Stimulated activated naive CD4-positive, alpha-beta T cell treated with Interleukin-2 at 50 U/mL for 16 hours (primary cell): ENCODE measurements at regions not wholly inside any gene's neighbourhood (a gene's known extent, or its start where the extent isn't known, plus 50 kb on each side); places are given as distances from the start of the nearest gene placed in this dataset.

Experiments
- DNase-seq: peaks from one replicate; lab custom pipeline; 2025; lab: John Stamatoyannopoulos, UW

DNA sequence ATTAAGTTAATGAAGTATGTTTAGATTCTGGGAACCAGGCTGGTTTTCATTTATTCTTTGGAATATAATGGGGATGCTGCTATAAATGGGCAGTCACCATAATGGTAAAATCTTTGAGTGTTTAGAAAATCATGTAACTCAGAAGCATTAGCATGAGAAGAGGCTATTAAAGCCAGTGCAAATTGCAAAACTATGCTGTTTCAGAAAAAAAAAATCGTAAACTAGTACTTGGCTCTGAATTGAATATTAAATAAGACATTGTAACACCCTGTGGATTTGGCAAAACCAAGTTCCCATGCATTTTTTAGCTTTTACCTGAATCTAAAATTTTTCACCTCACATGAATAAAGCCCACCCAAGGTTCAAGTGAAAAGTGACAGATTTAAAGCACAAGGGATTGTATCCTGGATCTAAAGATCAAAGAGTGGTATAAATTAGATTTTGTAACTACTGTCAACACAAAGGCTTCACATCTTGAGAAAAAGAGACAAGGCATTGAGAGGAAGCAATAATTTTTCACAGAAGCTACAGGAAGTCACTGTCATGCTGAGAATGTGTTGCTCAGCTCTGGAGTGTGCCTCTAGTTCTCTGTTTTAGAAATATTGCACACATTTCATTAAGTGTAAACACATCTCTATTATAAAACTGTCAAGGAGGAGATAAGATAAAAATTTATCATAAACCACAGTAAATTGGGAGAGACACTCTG, 142.2 kb downstream of the ABCA8 start:
- no peak for DNase-seq

- DNase-seq: no peak
These were observed 146.0 kb downstream of the ABCA8 start for GRCh38 chr17:68809148-68809547.

DNA sequence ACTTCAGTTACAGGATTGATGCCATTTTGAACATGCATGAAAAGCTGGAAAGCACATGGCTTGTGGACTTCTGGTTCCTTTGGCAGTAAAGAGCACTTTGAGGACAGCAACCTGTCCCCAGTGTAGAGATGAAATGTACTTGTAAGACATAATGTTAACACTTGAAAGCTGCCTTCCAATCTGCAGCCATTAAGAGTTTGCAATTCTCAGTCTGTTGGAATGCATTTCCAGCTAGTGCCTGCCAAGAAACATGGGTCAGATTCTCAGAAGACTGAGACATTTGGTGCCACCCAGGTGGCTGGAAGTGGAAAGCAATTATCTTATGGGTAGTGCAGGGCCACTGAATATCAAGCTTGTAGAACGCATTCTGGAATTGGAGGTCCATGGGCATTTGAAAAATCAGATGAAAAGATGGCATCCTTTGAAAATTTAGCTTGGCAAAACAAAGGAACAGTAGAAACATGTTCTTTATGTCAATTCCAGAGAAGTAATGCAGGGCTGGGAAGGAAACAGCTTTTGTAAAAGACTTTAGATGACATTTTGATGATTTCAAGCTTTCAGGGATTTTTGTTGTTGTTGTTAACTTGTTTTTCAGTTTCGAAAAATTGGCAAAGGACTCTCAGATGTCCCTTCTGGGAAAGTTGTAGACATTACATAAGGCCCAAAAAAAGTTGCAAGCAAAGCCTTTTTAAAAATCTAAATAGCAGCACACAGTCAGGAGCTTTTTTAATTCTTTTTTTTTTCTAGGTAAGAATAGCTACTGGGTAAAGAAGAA, 147.0 kb downstream of the ABCA8 start:
- DNase-seq: no peak

GRCh38 chr17:68805609-68806008, 149.6 kb downstream of the ABCA8 start:
- DNase-seq: no peak

GRCh38 chr17:68804777-68805520, 150.2 kb downstream of the ABCA8 start:
- no peak for DNase-seq

DNA sequence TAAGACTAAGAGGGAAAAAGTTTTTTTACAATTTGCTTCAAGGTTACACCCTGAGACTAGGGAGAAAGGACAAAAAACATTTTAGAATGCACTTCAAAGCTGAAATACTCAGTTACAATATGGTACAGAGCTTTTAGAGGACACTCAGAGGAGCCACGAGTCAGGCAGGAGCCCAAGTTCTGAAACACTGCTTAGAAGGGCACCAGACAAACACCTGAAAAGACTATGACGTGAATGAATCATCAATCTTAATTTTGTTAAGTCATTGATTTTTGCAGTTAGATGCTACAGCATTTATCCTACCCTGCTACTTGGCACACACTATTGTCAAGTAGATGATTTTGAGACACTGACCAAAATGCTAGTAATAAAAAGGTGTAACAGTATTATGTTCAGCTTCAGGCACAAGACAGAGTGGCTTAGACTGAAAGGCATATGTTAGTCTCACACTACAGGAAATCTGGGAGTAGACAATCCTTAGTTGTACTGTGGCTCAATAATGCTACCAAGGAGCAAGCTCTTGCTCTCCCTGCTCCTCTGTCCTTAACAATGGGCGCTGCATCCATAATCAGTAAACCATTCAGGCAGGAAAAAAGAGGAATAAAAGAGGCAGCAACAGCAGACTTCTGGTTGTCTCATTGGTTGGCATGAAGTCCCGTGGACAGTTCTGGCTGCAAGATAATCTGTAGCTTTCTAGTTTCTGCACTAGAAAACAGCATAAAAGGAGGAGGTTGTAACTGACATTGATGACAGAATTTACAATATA, 151.8 kb downstream of the ABCA8 start:
- no peak for DNase-seq

DNA sequence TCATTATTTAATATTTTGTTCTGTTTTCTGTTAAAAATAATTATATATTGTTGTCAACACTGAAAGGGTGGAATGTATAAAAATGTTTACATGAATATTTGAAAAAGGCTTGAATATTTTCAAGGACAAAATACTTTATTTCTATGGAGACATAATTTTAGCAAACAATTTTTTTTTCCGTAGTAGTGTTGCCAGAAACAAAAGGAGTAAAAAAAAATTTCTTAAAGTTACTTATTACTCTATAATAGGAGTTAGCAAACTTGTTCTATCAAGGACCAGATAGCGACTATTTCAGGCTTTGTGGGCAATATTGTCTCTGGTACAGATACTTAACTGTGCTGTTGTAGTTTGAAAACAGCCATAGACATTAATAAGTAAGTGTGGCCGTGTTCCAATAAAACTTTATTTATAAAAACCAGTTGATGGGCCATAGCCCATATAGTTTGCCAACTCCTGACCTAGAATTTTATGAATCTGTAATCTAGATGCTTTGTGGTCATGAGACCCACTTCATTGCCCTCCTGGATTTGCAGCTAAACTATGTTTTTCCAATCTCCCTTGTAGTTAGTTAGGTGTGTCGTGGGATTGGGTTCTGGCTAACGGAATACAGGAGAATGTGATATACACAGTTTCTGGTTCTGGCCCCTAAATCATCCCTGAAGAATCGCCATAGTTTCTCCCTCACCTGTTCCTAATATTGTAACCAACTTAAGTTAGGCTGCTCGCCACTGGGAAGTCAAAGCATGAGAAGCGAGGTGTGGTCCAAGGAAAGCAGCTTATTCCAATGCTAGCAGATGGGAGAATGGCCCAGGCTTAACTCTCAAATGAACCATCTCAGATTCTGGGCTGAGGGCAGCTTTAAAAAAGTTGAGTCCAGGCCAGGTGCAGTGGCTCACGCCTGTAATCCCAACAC, 153.6 kb downstream of the ABCA8 start:
- no peak for DNase-seq

DNA sequence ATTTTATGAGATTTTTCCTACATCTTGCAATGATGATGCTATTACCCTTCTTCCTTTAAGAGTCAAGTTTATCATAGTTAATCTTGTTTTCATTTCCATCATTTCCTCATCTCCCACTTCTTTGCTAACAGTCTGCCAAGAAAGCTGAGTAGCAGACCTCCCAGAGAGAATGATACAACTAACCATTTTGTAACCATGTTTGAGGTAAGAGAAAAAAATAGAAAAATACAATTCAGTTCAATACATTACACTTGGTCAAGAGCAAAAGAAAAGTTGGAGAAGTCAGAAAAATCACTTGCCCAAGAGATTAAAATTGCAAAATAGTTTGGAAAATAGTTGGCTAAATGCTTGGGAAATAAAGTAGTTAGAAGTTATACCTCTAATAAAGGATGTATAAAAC, 154.4 kb downstream of the ABCA8 start:
- DNase-seq: no peak

GRCh38 chr17:68794636-68795434, 160.4 kb downstream of the ABCA8 start:
- no peak for DNase-seq

- DNase-seq: no peak
These were observed 162.3 kb downstream of the ABCA8 start for GRCh38 chr17:68792873-68793272.

GRCh38 chr17:68792042-68792685, 163.0 kb downstream of the ABCA8 start:
- no peak for DNase-seq

GRCh38 chr17:68790931-68791330, 164.3 kb downstream of the ABCA8 start:
- DNase-seq: no peak

DNA sequence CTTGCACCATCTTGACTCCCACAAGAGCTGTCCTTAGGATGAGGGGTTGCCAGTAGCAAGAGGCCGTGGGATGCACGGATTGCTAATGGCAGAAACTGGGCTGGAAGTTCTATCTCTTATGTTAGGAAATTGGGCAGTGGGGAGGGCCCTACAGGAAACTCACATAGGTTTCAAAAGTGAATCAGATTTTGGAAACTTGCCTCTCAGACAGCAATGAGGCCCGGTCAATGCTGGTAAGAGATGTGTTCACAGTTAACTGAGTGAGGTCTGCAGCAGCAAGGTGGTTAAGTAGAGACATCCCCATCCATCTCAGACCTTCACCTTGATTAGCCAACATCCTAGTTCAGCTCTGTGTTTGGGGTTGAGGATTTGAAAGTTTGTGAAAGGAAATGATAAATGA, 164.7 kb downstream of the ABCA8 start:
- DNase-seq: no peak

DNA sequence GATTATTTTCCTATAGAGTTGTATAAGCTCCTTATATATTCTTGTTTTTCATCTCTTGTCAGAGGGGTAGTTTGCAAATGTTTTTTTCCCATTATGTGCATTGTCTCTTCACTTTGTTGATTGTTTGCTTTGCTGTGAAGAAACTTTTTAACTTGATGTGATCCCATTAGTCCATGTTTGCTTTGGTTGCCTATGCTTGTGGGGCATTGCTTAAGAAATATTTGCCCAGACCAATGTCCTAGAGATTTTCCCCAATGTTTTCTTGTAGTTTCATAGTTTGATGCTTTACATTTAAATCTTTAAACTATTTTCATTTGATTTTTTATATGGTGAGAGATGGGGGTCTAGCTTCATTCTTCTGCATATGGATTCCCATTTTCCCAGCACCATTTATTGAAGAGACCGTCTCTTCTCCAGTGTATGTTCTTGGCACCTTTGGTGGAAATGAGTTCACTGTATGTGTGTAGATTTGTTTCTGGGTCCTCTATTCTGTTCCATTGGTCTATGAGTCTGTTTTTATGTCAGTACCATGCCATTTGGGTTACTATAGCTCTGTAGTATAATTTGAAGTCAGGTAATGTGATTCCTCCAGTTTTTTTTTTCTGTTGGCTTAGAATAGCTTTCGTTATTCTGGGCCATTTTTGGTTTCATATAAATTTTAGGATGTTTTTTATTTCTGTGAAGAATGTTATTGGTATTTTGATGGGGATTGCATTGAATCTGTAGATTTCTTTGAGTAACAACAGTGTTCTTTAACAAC, 165.8 kb downstream of the ABCA8 start:
- DNase-seq: no peak

DNA sequence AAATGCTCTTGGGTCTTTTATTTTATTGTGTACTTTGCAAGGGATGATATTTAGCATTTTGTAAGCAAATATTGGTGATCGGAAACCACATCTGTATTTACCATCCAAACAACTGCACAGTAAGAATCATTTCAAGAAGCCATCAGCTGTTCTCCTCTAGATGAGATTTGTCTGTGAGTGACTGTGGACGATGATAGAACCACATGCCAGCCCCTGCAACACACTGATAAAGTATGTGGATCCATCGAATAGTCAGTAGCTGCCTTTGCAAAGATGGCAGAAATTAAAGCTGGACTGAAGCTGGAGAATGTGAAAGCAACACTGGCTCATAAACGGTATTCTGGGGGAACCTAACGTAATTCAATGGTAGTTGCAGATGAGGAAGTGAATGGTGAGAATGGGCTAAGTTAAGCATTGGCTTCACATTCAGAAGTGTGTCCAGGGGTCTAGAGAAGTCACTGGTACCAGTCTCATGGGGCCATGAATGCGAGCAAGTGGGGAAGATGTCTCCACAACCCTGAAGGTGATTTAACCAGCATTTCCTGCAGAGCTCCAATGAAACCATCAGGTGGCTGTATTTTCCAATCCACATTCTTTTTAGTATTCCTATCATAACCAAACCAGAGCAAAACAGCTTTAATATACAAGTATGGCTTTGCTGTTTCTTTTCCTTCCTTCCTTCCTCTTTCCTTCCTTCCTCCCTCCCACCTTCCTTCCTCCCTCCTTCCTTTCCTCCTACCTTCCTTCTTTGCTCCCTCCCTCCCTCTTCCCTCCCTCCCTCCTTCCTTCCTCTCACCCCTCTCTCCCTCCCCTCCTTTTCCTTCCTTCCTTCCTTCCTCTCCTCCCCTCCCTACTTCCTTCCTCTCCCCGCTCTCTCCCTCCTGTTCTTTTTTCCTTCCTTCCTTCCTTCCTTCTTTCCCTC, 169.4 kb downstream of the ABCA8 start:
- DNase-seq: no peak

DNA sequence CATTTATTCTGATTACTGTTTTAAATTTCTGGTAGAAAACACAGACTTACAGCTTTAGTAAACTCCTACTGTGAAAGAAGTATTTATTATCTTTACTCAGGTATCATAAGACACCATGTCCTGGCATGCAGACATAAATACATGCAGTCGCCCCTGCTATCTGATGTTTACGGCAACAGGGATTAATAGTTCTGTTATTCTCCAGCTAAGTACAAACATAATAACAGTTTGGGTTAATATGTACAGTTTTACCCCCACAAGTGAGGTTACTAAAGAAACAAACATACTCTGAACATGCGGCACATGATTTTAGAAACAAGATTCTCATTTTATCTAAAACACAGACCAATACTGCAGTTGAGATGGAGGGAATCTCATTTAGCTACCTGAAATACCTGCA, 170.8 kb downstream of the ABCA8 start:
- DNase-seq: no peak

GRCh38 chr17:68783861-68784260, 171.3 kb downstream of the ABCA8 start:
- no peak for DNase-seq

DNA sequence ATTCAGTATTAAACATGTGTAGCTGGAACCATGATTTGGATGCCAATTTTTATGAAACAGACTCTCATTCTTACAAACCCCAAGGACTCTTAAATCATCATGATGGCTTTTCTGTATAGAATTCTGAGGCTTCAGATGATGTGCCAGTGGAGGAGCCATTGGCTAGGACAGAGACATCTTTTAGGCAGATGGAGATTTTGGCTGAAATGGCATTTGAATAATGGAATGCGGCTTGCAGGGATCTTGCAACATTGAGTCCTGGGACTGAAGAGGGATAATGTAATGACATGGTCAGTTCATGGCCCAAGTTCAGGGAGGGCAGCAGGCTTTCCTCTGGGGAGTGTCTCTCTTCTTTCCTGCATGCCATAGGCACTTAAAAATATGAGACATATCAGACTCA, 172.4 kb downstream of the ABCA8 start:
- no peak for DNase-seq
